Ishikawa (cell line): ENCODE measurements at regions not wholly inside any gene's neighbourhood (a gene's known extent, or its start where the extent isn't known, plus 50 kb on each side); places are given as distances from the start of the nearest gene placed in this dataset.

Source experiments
- CREB1 ChIP-seq: IDR thresholded peaks from 2 replicates; pipeline ENCODE4 v1.6.1; 2012; ENCODE audit warnings: low read depth
- EP300 ChIP-seq: IDR thresholded peaks from 2 replicates; pipeline ENCODE4 v1.6.1; 2012; ENCODE audit warnings: borderline replicate concordance
- NFIC ChIP-seq: IDR thresholded peaks from 2 replicates; pipeline ENCODE4 v1.6.1; 2012
- REST ChIP-seq: IDR thresholded peaks from 2 replicates; pipeline ENCODE4 v1.6.1; 2012; ENCODE audit warnings: low read depth, mild to moderate bottlenecking
- TAF1 ChIP-seq: IDR thresholded peaks from 2 replicates; pipeline ENCODE4 v1.6.1; 2012; ENCODE audit warnings: low read depth, mild to moderate bottlenecking

- TF ChIP-seq TAF1 (no peak), CREB1 (no peak), NFIC (no peak), EP300 (no peak), REST (no peak)
These were observed 94.7 kb upstream of the ATP8A1 start for GRCh38 chr4:42751587-42751986.
